ENCODE measurements at regions not wholly inside any gene's neighbourhood (a gene's known extent, or its start where the extent isn't known, plus 50 kb on each side); places are given as distances from the start of the nearest gene placed in this dataset.

- Mint-ChIP-seq H3K4me1 (ENCODE audit: low read depth, unreplicated experiment) (no peaks in the 10 kb centered on the region), H3K4me3 (ENCODE audit: unreplicated experiment) (no peak overlapping the region), H3K27ac (ENCODE audit: unreplicated experiment) (no peak overlapping the region), H3K27me3 (ENCODE audit: unreplicated experiment) (peaks cover 2% of the 10 kb centered on the region), H3K9me3 (ENCODE audit: unreplicated experiment) (no peaks in the 10 kb centered on the region), H3K36me3 (ENCODE audit: unreplicated experiment) (no peaks in the 10 kb centered on the region)
- no peak for TF ChIP-seq CTCF (IDR thresholded peaks at IDR 0.05; ENCODE audit: partially characterized antibody, unreplicated experiment)
- DNase-seq = no peak
Measured at GRCh38 chr5:93126634-93127033, 454.4 kb downstream of the NR2F1-AS1 start.

GRCh38 chr5:93123127-93123526, 457.9 kb downstream of the NR2F1-AS1 start:
- no peak for DNase-seq
- Mint-ChIP-seq H3K9me3 (ENCODE audit: unreplicated experiment) (no peaks in the 10 kb centered on the region), H3K4me3 (ENCODE audit: unreplicated experiment) (no peak overlapping the region), H3K27ac (ENCODE audit: unreplicated experiment) (no peak overlapping the region), H3K27me3 (ENCODE audit: unreplicated experiment) (peaks cover 2% of the 10 kb centered on the region), H3K4me1 (ENCODE audit: low read depth, unreplicated experiment) (peaks cover 3% of the 10 kb centered on the region), H3K36me3 (ENCODE audit: unreplicated experiment) (no peaks in the 10 kb centered on the region)
- no peak for TF ChIP-seq CTCF (IDR thresholded peaks at IDR 0.05; ENCODE audit: partially characterized antibody, unreplicated experiment)

- Mint-ChIP-seq H3K4me1 (ENCODE audit: low read depth, unreplicated experiment) (peaks cover 4% of the 10 kb centered on the region), H3K9me3 (ENCODE audit: unreplicated experiment) (no peaks in the 10 kb centered on the region), H3K27ac (ENCODE audit: unreplicated experiment) (no peak overlapping the region), H3K27me3 (ENCODE audit: unreplicated experiment) (peaks cover 2% of the 10 kb centered on the region), H3K36me3 (ENCODE audit: unreplicated experiment) (no peaks in the 10 kb centered on the region), H3K4me3 (ENCODE audit: unreplicated experiment) (no peak overlapping the region)
- no peak for TF ChIP-seq CTCF (IDR thresholded peaks at IDR 0.05; ENCODE audit: partially characterized antibody, unreplicated experiment)
- no peak for DNase-seq
Measured at GRCh38 chr5:93122446-93122845, 458.6 kb downstream of the NR2F1-AS1 start.

GRCh38 chr5:93120771-93121170, 460.2 kb downstream of the NR2F1-AS1 start:
- Mint-ChIP-seq H3K9me3 (ENCODE audit: unreplicated experiment) (no peaks in the 10 kb centered on the region), H3K27ac (ENCODE audit: unreplicated experiment) (no peak overlapping the region), H3K4me1 (ENCODE audit: low read depth, unreplicated experiment) (peaks cover 4% of the 10 kb centered on the region), H3K4me3 (ENCODE audit: unreplicated experiment) (no peak overlapping the region), H3K27me3 (ENCODE audit: unreplicated experiment) (peaks cover 2% of the 10 kb centered on the region), H3K36me3 (ENCODE audit: unreplicated experiment) (no peaks in the 10 kb centered on the region)
- no peak for TF ChIP-seq CTCF (IDR thresholded peaks at IDR 0.05; ENCODE audit: partially characterized antibody, unreplicated experiment)
- DNase-seq = no peak

- Mint-ChIP-seq H3K27me3 (ENCODE audit: unreplicated experiment) (peaks cover 2% of the 10 kb centered on the region), H3K4me1 (ENCODE audit: low read depth, unreplicated experiment) (peaks cover 4% of the 10 kb centered on the region), H3K9me3 (ENCODE audit: unreplicated experiment) (no peaks in the 10 kb centered on the region), H3K36me3 (ENCODE audit: unreplicated experiment) (no peaks in the 10 kb centered on the region), H3K4me3 (ENCODE audit: unreplicated experiment) (no peak overlapping the region), H3K27ac (ENCODE audit: unreplicated experiment) (no peak overlapping the region)
- DNase-seq = no peak
- TF ChIP-seq CTCF (IDR thresholded peaks at IDR 0.05; ENCODE audit: partially characterized antibody, unreplicated experiment) = no peak
Measured at GRCh38 chr5:93120051-93120450, 461.0 kb downstream of the NR2F1-AS1 start.

All from glutamatergic neuron (in vitro differentiated cells).